Ammon's horn (tissue), 1 donor: ENCODE measurements at regions not wholly inside any gene's neighbourhood (a gene's known extent, or its start where the extent isn't known, plus 50 kb on each side); places are given as distances from the start of the nearest gene placed in this dataset.

Experiments
- DNase-seq: peaks from one replicate; pipeline ENCODE4 v3.0.0-alpha.2; 2016; ENCODE audit warnings: low spot score

DNA sequence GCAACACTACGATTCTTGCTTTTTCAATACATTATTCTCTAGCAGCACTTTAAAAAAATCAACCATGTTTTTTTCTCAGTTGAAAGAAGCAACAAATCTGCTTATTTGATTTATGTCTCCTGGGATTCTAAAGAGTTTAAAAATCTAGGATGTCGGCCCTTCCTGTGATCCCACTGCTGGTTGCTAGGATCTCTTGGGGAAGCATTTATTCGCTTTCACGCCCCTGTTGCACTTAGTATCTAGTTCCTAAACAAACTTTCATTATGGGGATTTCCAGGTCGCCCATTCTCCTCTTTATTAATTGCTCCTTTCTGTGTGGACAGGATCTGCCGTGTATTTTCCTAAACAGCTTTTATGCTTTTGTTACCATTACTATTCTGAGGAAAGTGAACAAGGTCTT, 313.5 kb downstream of the AGTPBP1 start:
- DNase-seq, result no peak

- DNase-seq, result no peak
Observed at GRCh38 chr9:85427772-85428171, 314.0 kb downstream of the AGTPBP1 start.

DNA sequence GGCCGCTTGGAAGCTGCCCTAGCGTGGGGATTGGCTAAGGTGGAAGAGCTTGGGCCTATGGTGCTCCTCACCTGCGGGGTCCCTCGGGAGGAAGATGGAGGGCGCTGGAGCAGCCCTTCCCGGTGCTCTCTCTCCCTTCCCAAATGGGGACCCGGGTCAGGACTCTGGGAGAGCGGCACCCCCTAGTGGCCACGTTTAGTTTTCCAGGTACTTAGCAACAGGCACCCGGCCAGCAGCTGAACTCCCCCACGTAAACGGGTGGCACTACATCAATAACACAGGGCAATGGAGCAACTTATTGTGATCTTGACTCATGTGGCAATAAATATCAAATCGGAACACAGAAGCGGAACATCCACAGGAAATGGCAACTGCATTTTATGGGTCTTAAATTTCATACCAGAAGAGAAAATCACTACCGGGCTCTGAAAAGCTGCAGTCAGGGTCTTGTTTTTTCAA, 316.6 kb downstream of the AGTPBP1 start:
- peak; percentile 55 for DNase-seq

GRCh38 chr9:85423422-85423821, 318.3 kb downstream of the AGTPBP1 start:
- no peak for DNase-seq

DNA sequence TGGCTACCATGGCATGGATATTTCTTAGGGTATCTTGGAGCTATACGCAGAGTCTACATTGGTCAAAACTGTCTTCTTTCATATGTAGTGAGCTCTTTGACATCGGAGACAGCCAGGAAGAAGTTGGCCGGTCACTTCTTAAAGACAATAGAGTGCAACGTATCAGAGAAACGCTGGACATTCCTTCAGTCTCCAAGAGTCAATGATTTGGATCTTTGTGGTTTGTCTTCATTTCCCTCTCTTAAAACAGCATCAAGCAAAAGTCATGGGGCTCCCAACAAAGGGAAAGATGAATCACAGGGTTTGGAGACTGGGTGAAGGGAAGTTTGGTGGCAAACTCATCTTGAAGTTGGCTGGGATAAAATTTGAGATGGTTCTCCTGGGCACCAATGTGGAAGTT, 320.1 kb downstream of the AGTPBP1 start:
- no peak for DNase-seq

- DNase-seq, result no peak
Observed at GRCh38 chr9:85420750-85421149, 321.0 kb downstream of the AGTPBP1 start.

- no peak for DNase-seq
Observed at GRCh38 chr9:85417674-85418073, 324.1 kb downstream of the AGTPBP1 start.

- no peak for DNase-seq
Observed at GRCh38 chr9:85416715-85417114, 325.0 kb downstream of the AGTPBP1 start.

- no peak for DNase-seq
Observed at GRCh38 chr9:85414390-85414789, 327.4 kb downstream of the AGTPBP1 start.

DNA sequence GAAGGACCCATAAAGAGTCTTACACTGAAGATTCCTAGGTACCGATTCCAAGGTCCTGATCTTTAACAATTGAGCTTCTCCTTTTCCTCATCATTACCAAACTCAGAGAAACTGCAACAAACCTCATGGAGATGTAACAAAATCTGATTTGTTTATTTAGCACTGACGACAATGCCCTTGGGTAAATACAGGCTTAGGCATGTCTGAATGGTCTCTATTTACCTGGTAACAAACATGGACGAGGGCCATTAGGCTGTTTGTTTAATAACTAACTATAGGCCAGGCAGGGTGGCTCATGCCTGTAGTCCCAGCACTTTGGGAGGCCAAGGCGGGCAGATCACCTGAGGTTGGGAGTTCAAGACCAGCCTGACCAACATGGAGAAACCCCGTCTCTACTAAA, 333.3 kb downstream of the AGTPBP1 start:
- no peak for DNase-seq

GRCh38 chr9:85405566-85405950, 336.2 kb downstream of the AGTPBP1 start:
- DNase-seq, result no peak

DNA sequence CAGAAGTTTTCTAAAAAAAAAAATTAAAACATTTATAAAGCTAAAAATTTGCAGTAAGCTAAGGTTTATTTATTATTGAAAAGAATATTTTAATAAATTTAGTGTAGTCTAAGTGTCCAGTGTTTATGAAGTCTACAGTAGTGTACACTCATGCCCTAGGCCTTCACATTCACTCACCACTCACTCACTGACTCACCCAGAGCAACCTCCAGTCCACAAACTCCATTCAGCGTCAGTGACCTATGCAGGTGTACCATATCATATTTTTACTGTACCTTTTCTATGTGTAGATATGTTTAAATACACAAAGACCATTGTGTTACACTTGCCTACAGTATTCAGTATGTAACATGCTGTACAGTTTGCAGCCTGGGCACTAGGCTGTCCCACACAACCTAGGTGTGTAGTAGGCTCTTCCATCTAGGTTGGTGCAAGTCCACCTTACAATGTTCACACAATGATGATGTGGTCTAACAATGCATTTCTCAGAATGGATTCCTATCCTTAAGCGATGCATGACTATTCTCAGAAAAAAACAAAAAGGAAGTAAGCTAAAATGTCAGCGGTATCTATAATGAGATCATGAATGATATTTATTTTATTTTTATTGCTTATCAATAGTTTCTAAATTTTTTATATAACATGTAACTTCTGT, 336.7 kb downstream of the AGTPBP1 start:
- no peak for DNase-seq

DNA sequence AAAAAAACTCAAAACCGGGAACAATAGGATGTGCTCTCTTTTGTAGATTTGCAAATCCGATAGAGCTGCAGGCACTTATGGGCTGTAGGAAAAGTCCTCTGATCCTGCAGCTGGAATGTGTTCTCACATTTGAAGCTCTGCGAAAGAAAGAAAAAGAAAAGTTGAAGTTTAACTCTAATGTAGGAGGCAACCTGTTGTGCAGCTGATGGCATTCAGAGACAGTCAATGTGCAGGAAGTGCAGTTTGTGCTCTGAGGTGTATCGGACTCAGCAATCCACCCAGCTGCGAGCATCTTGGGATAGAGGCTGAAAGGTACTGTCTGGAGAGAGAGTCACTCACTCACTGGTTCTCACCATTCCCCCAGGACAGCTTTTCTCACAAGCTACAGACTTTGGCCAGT, 339.2 kb downstream of the AGTPBP1 start:
- DNase-seq, result no peak

DNA sequence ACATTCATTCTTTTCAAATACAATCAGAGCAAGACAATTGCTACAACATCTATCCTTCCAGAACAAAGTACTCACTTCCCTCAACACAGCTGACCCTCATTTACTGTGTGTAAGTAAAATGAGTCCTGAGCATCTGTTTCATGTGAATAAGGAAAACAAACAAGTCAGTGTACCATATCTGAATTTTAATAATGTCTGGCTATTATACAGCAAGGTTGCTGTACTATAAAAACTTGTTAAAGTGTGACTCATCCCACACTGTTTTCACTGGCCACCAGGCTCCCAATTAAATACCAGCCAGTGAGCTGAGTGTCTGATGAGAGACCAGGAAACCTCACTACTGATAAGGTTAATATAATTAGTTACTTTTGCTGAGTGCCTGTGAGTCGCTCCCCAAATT, 339.8 kb downstream of the AGTPBP1 start:
- no peak for DNase-seq

DNA sequence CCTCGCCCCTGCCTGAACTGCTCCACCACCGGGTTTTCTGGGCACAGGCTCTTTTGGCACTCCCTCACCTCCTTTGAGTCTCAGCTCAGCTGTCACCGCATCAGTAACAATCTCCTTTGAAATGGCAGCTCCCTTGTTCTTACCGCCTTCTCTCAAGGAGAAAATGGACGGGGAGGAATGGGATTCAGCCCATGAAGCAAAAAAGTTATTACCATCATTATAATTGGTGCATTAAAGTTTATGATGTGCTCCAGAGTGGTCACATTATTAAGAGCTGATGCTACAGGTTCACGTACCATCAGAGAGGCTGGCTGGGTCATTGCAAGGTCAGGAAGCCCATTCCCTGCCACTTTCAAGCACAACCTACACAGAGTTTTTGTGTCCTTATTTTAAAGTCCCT, 344.7 kb downstream of the AGTPBP1 start:
- DNase-seq, result no peak

DNA sequence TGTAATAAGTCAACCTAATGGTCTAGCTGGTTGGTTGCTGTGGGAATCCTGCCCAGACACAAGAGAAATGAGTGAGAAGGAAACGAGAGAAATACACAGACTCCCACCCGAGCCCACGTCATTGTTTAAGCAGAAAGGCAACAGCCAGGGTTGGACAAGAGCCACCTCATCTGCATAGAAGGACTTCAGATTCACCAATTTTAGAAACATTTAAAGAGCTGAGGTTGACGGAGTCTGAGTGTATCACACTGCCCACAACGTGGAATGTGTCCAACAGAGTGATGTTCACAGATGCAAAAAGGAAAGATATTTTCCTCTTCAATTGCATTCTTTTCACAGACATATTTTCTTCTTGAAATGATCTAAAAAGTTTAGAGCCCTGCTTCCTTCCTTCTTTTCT, 349.5 kb downstream of the AGTPBP1 start:
- DNase-seq, result no peak

- DNase-seq, result no peak
Observed at GRCh38 chr9:85377731-85378289, 363.9 kb downstream of the AGTPBP1 start.

DNA sequence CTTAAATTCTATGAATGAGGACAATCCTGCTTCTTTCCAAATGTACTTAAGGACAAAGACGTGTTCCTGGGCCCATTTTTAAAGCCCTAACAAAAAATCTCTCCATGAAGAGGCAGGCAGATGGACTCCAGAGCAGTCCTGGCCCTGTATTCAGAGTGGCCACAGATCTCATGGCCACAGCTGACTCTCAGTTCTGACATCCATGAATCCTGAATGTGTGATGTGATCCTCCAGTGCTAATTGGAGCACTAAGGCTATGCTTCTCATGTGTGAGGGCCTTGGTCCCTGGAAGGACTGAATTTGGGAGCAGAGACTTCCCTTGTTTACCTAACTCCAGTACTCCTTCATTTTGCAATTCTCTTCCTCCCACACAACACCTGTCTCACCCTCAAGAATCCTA, 373.0 kb downstream of the AGTPBP1 start:
- DNase-seq, result no peak

DNA sequence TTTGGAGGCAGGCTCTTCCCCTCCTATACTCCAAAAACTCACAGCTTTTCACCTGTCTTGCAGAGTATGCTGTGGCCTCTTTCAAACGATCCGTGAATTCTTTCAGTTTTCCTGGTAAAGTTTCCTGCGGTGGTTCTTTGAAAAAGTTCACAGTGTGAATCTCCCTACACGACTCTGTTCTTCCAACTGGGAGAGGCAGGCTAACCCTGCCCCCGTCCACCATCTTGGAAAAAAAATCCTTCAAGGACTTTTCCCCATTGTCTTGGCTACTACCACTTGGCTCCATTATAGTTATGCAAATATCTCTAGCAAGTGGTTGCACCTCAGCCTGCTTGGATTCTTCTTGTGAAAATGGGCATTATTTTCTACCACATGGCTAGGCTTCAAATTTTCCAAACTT, 382.6 kb downstream of the AGTPBP1 start:
- no peak for DNase-seq

- DNase-seq, result no peak
Observed at GRCh38 chr9:85349046-85349445, 392.7 kb downstream of the AGTPBP1 start.

GRCh38 chr9:85347541-85347940, 394.2 kb downstream of the AGTPBP1 start:
- DNase-seq, result no peak

GRCh38 chr9:85344901-85345300, 396.9 kb downstream of the AGTPBP1 start:
- DNase-seq, result no peak

- no peak for DNase-seq
Observed at GRCh38 chr9:85339338-85339737, 402.4 kb downstream of the AGTPBP1 start.

GRCh38 chr9:85334228-85334627, 407.5 kb downstream of the AGTPBP1 start:
- no peak for DNase-seq
